Adrenal gland (tissue), 9 donors: ENCODE measurements at regions not wholly inside any gene's neighbourhood (a gene's known extent, or its start where the extent isn't known, plus 50 kb on each side); places are given as distances from the start of the nearest gene placed in this dataset.

Experiments used
- DNase-seq, 7 donors: peaks; one replicate each; pipeline ENCODE4 v3.0.0-alpha.2; 2019 to 2020
- H3K27ac ChIP-seq, 5 donors: fragments of 200-600 bp; sonication (generic) in 4 of 5; 1 replicate in 3 of 5; 2 replicates in 2 of 5; pipeline versions ENCODE4 v1.5.1 to v1.8.0; 2016 to 2020; ENCODE audit warnings: mild to moderate bottlenecking in 1 of 5
- H3K27me3 ChIP-seq: fragments of 200-600 bp; 2 replicates; pipeline ENCODE4 v1.8.0; 2021
- H3K36me3 ChIP-seq, 2 donors: fragments of 200-600 bp; replicated peaks in 1 of 2; 1 replicate in 1 of 2; 2 replicates in 1 of 2; pipeline versions ENCODE4 v1.5.1 to v1.8.0; 2018 to 2022
- H3K4me1 ChIP-seq, 2 donors: fragments of 200-600 bp; replicated peaks in 1 of 2; 1 replicate in 1 of 2; 2 replicates in 1 of 2; pipeline versions ENCODE4 v1.5.1 to v1.8.0; 2018 to 2021
- H3K4me3 ChIP-seq, 4 donors: fragments of 200-600 bp; sonication (generic) in 3 of 4; one replicate each; pipeline ENCODE4 v1.5.1; 2016 to 2018
- H3K9me3 ChIP-seq, 3 donors: fragments of 200-600 bp; sonication (generic) in 1 of 3; replicated peaks in 1 of 3; 1 replicate in 2 of 3; 2 replicates in 1 of 3; pipeline versions ENCODE4 v1.5.1 to v1.8.0; 2016 to 2021
- CTCF ChIP-seq, 6 experiments: fragments of 450-650 bp in 4 of 6; fragments of 200-600 bp in 2 of 6; sonication (generic) in 1 of 6; IDR thresholded peaks; 1 replicate in 5 of 6; 2 replicates in 1 of 6; pipeline versions ENCODE4 v1.5.1 to v1.8.0; 2016 to 2021; ENCODE audit warnings: antibody characterized with exemption in 6 of 6, mild to moderate bottlenecking in 2 of 6, moderate library complexity in 1 of 6
- POLR2A ChIP-seq, 2 donors: fragments of 450-650 bp; IDR thresholded peaks; one replicate each; pipeline ENCODE4 v1.6.1; 2017; ENCODE audit warnings: antibody characterized with exemption in 2 of 2, mild to moderate bottlenecking in 2 of 2, moderate library complexity in 1 of 2
- WGBS, 4 donors: extraction: QIAGEN DNeasy Blood & Tissue Kit in 2 of 4; methylation state at CpG; one replicate each; pipeline versions ENCODE4 v1.1.5 to v1.1.7; 2013 to 2017; 5-methylcytosine and 5-hydroxymethylcytosine counted together
- intact Hi-C, 2 donors: fragments of 100-400 bp; cut with DNase I; formaldehyde crosslinking; loops; one replicate each; pipeline versions ENCODE4 v1.14.1 to v1.15.0; 2022 to 2023
- donor health status: healthy with polysubstance abuse.
- donor health status: Bipolar disorder and iron deficiency.
- donor health status: DM: yes; HTN: yes; CAD: no.
- donor health status: DM: no; HTN: no; CAD: no.
- donor health status: DM: no; HTN: no; CAD: no.

GRCh38 chr14:40374221-40374620 lies 942.0 kb upstream of the FBXO33 start:
- 88 to 93% (median 90%) methylated on average over 10 of the region's 10 CpGs for WGBS, 4 donors
- no peaks in the 10 kb centered on the region for H3K9me3 ChIP-seq
- H3K4me3 ChIP-seq = no peak overlapping the region
- intact Hi-C loops = no loop called here
- TF ChIP-seq POLR2A (IDR thresholded peaks at IDR 0.05) (no peak), CTCF (IDR thresholded peaks at IDR 0.05) (no peak)
- no peaks in the 10 kb centered on the region for H3K36me3 ChIP-seq
- DNase-seq = no peak
- no peaks in the 10 kb centered on the region for H3K27me3 ChIP-seq
- no peak overlapping the region for H3K27ac ChIP-seq
- no peaks in the 10 kb centered on the region for H3K4me1 ChIP-seq

- DNase-seq = no peak
- Histone ChIP-seq H3K4me3 (no peak overlapping the region), H3K27ac (no peak overlapping the region), H3K9me3 (no peaks in the 10 kb centered on the region), H3K36me3 (no peaks in the 10 kb centered on the region), H3K4me1 (no peaks in the 10 kb centered on the region), H3K27me3 (no peaks in the 10 kb centered on the region)
- WGBS, 4 donors = 39 to 50% (median 43%) methylated on average over 2 of the region's 2 CpGs
- intact Hi-C loops = no loop called here
- TF ChIP-seq POLR2A (IDR thresholded peaks at IDR 0.05) (no peak), CTCF (IDR thresholded peaks at IDR 0.05) (no peak)
These were observed 938.8 kb upstream of the FBXO33 start for GRCh38 chr14:40371011-40371410.

- Histone ChIP-seq H3K36me3 (no peaks in the 10 kb centered on the region), H3K27ac (no peak overlapping the region), H3K4me3 (no peak overlapping the region), H3K9me3 (no peaks in the 10 kb centered on the region), H3K27me3 (no peaks in the 10 kb centered on the region), H3K4me1 (no peaks in the 10 kb centered on the region)
- TF ChIP-seq CTCF (IDR thresholded peaks at IDR 0.05) (no peak), POLR2A (IDR thresholded peaks at IDR 0.05) (no peak)
- no peak for DNase-seq
- intact Hi-C loops = no loop called here
- WGBS, 4 donors = 53 to 61% (median 55%) methylated on average over 2 of the region's 2 CpGs
These were observed 936.1 kb upstream of the FBXO33 start for GRCh38 chr14:40368314-40368713.

GRCh38 chr14:40367717-40368116 lies 935.5 kb upstream of the FBXO33 start:
- Histone ChIP-seq H3K4me1 (no peaks in the 10 kb centered on the region), H3K27me3 (no peaks in the 10 kb centered on the region), H3K4me3 (no peak overlapping the region), H3K27ac (no peak overlapping the region), H3K9me3 (no peaks in the 10 kb centered on the region), H3K36me3 (no peaks in the 10 kb centered on the region)
- TF ChIP-seq CTCF (IDR thresholded peaks at IDR 0.05) (no peak), POLR2A (IDR thresholded peaks at IDR 0.05) (no peak)
- intact Hi-C loops = no loop called here
- DNase-seq = no peak
